ENCODE measurements at regions not wholly inside any gene's neighbourhood (a gene's known extent, or its start where the extent isn't known, plus 50 kb on each side); places are given as distances from the start of the nearest gene placed in this dataset.

- H4K20me1 ChIP-seq (ENCODE audit: insufficient read depth, low read length), result no peaks in the 10 kb centered on the region
- no peak overlapping the region for H3K9ac ChIP-seq (ENCODE audit: insufficient read depth, low read length, poor library complexity, severe bottlenecking)
- no peak overlapping the region for H3K4me3 Mint-ChIP-seq
- WGBS (ENCODE audit: insufficient coverage), result no CpG with 5 or more reads among the region's 1 CpG
- H3K27ac ChIP-seq (ENCODE audit: low read depth in 1 of 2, low read length in 2 of 2), result no peak overlapping the region
- no peak for DNase-seq
- H3K4me3 ChIP-seq (replicated peaks in 1 of 3; ENCODE audit: low read depth in 2 of 3, low read length in 3 of 3), result no peak overlapping the region
- no peaks in the 10 kb centered on the region for H3K36me3 ChIP-seq (replicated peaks in 1 of 2; ENCODE audit: control insufficient read depth in 1 of 2, insufficient read depth in 2 of 2, low read length in 2 of 2)
- H3K79me2 ChIP-seq (ENCODE audit: insufficient read depth, low read length), result no peaks in the 10 kb centered on the region
- no peaks in the 10 kb centered on the region for H3K27me3 Mint-ChIP-seq (ENCODE audit: low read depth in 3 of 3)
- no peak overlapping the region for H3K4me2 ChIP-seq (replicated peaks; ENCODE audit: extremely low read depth, low read length, poor library complexity, severe bottlenecking)
- no peak overlapping the region for H3K27ac Mint-ChIP-seq
- no peaks in the 10 kb centered on the region for H3K27me3 ChIP-seq (ENCODE audit: control insufficient read depth in 2 of 2, insufficient read depth in 2 of 2, low read length in 2 of 2)
- no peaks in the 10 kb centered on the region for H3K4me1 ChIP-seq (ENCODE audit: control insufficient read depth in 1 of 2, insufficient read depth in 2 of 2, low read length in 2 of 2)
- no peaks in the 10 kb centered on the region for H3K9me3 ChIP-seq (replicated peaks in 1 of 2; ENCODE audit: control insufficient read depth in 1 of 2, insufficient read depth in 1 of 2, low read length in 2 of 2)
- TF ChIP-seq CTCF (IDR thresholded peaks at IDR 0.05), result no peak
- intact Hi-C loops (cut with micrococcal nuclease), result no loop called here
- H3K4me1 Mint-ChIP-seq, result no peaks in the 10 kb centered on the region
- no peak overlapping the region for H2AFZ ChIP-seq (ENCODE audit: insufficient read depth, low read depth, low read length, poor library complexity, severe bottlenecking)
- no peaks in the 10 kb centered on the region for H3K36me3 Mint-ChIP-seq
- H3K9me3 Mint-ChIP-seq, result peaks cover 0 to 4% (median 0%) of the 10 kb centered on the region in 7 donors
These were observed 161.1 kb upstream of the PDGFD start for GRCh38 chr11:104325093-104325492.

GRCh38 chr11:104324276-104324675, 160.3 kb upstream of the PDGFD start:
- H3K4me2 ChIP-seq (replicated peaks; ENCODE audit: extremely low read depth, low read length, poor library complexity, severe bottlenecking), result no peak overlapping the region
- no peak for DNase-seq
- WGBS (ENCODE audit: insufficient coverage), result no CpG with 5 or more reads among the region's 1 CpG
- H3K4me1 Mint-ChIP-seq, result no peaks in the 10 kb centered on the region
- H3K27me3 ChIP-seq (ENCODE audit: control insufficient read depth in 2 of 2, insufficient read depth in 2 of 2, low read length in 2 of 2), result no peaks in the 10 kb centered on the region
- no peak overlapping the region for H3K9ac ChIP-seq (ENCODE audit: insufficient read depth, low read length, poor library complexity, severe bottlenecking)
- no peaks in the 10 kb centered on the region for H3K9me3 ChIP-seq (replicated peaks in 1 of 2; ENCODE audit: control insufficient read depth in 1 of 2, insufficient read depth in 1 of 2, low read length in 2 of 2)
- no peaks in the 10 kb centered on the region for H3K36me3 ChIP-seq (replicated peaks in 1 of 2; ENCODE audit: control insufficient read depth in 1 of 2, insufficient read depth in 2 of 2, low read length in 2 of 2)
- no peak overlapping the region for H3K27ac ChIP-seq (ENCODE audit: low read depth in 1 of 2, low read length in 2 of 2)
- H3K4me3 ChIP-seq (replicated peaks in 1 of 3; ENCODE audit: low read depth in 2 of 3, low read length in 3 of 3), result no peak overlapping the region
- no peak overlapping the region for H3K4me3 Mint-ChIP-seq
- H3K36me3 Mint-ChIP-seq, result no peaks in the 10 kb centered on the region
- no peaks in the 10 kb centered on the region for H3K4me1 ChIP-seq (ENCODE audit: control insufficient read depth in 1 of 2, insufficient read depth in 2 of 2, low read length in 2 of 2)
- intact Hi-C loops (cut with micrococcal nuclease), result no loop called here
- H4K20me1 ChIP-seq (ENCODE audit: insufficient read depth, low read length), result no peaks in the 10 kb centered on the region
- no peaks in the 10 kb centered on the region for H3K79me2 ChIP-seq (ENCODE audit: insufficient read depth, low read length)
- no peak for TF ChIP-seq CTCF (IDR thresholded peaks at IDR 0.05)
- H3K27me3 Mint-ChIP-seq (ENCODE audit: low read depth in 3 of 3), result no peaks in the 10 kb centered on the region
- peaks cover 0 to 4% (median 0%) of the 10 kb centered on the region in 7 donors for H3K9me3 Mint-ChIP-seq
- H3K27ac Mint-ChIP-seq, result no peak overlapping the region
- no peak overlapping the region for H2AFZ ChIP-seq (ENCODE audit: insufficient read depth, low read depth, low read length, poor library complexity, severe bottlenecking)

Measured in CD14-positive monocyte (primary cell).